Transverse colon (tissue), 4 donors: ENCODE measurements at regions not wholly inside any gene's neighbourhood (a gene's known extent, or its start where the extent isn't known, plus 50 kb on each side); places are given as distances from the start of the nearest gene placed in this dataset.

Experiments used
- DNase-seq: peaks from one replicate; pipeline ENCODE4 v3.0.0-alpha.2; 2019
- H3K27ac ChIP-seq, 4 donors: fragments of 200-600 bp; sonication (generic); 2 replicates each; pipeline ENCODE4 v1.5.1; 2016 to 2018; ENCODE audit warnings: inconsistent platforms in 4 of 4
- H3K27me3 ChIP-seq: fragments of 200-600 bp; sonication (generic); 2 replicates; pipeline ENCODE4 v1.5.1; 2017; ENCODE audit warnings: inconsistent platforms
- H3K36me3 ChIP-seq, 4 donors: fragments of 200-600 bp; sonication (generic); 2 replicates each; pipeline ENCODE4 v1.5.1; 2017 to 2019; ENCODE audit warnings: inconsistent platforms in 4 of 4
- H3K4me1 ChIP-seq, 4 donors: fragments of 200-600 bp; sonication (generic); 2 replicates each; pipeline ENCODE4 v1.5.1; 2017 to 2020; ENCODE audit warnings: inconsistent platforms in 4 of 4
- H3K4me3 ChIP-seq, 4 donors: fragments of 200-600 bp; sonication (generic); 1 replicate in 1 of 4; 2 replicates in 3 of 4; pipeline versions ENCODE4 v1.5.1 to v1.6.1; 2017 to 2019; ENCODE audit warnings: inconsistent platforms in 4 of 4
- H3K9me3 ChIP-seq, 2 donors: fragments of 200-600 bp; sonication (generic); 2 replicates each; pipeline ENCODE4 v1.5.1; 2017 to 2019; ENCODE audit warnings: inconsistent platforms in 2 of 2
- CTCF ChIP-seq, 5 experiments: fragments of 200-600 bp in 3 of 5; fragments of 450-650 bp in 2 of 5; sonication (generic) in 3 of 5; IDR thresholded peaks; 1 replicate in 2 of 5; 2 replicates in 3 of 5; pipeline ENCODE4 v1.5.1; 2016 to 2017; ENCODE audit warnings: antibody characterized with exemption in 5 of 5, inconsistent platforms in 3 of 5, mild to moderate bottlenecking in 2 of 5, moderate library complexity in 1 of 5
- EP300 ChIP-seq: sonication (generic); formaldehyde crosslinking; IDR thresholded peaks from one replicate; pipeline ENCODE4 v1.6.1; 2017; ENCODE audit warnings: antibody characterized with exemption, low read depth
- POLR2A ChIP-seq: fragments of 450-650 bp; IDR thresholded peaks from one replicate; pipeline ENCODE4 v1.6.1; 2016; ENCODE audit warnings: antibody characterized with exemption, mild to moderate bottlenecking, moderate library complexity
- POLR2AphosphoS5 ChIP-seq, 3 donors: sonication (generic); formaldehyde crosslinking; IDR thresholded peaks; one replicate each; pipeline ENCODE4 v1.6.1; 2016; ENCODE audit warnings: antibody characterized with exemption in 3 of 3
- WGBS, 2 donors: methylation state at CpG; one replicate each; pipeline ENCODE4 v1.1.5; 2018; ENCODE audit warnings: low coverage in 1 of 2; 5-methylcytosine and 5-hydroxymethylcytosine counted together
- in situ Hi-C, 4 donors: fragments of 200-750 bp; cut with MboI; loops; one replicate each; pipeline versions ENCODE4 v1.15.0 to v1.15.1; 2017; ENCODE audit warnings: low sequenced_read_pairs in 3 of 4, low pct_ligation_motif_present in 1 of 4, low pct_unique_long_range_greater_than_20kb in 1 of 4
- intact Hi-C: fragments of 100-400 bp; cut with DNase I; formaldehyde crosslinking; loops from one replicate; pipeline ENCODE4 v1.15.1; 2023; ENCODE audit warnings: low total_unique reads

DNA sequence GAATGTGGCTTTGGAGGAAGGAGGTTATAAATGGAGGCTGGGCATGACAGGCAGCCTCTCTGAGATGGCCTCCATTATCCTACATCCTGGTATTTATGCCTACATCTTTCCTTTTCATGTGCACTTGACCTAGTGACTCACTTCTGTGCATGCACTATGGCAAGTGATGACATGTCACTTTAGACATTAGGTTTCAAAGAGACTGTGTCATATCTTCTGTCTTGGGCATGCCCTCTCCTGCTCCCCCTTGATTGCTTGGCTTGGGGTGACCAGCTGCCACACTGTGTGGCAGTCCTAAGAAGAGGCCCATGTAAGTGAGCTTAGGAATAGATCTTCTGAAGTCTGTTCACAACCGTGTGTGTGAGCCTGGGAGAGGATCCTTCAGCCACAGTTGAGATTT lies 472.8 kb downstream of the FGF9 start:
- Histone ChIP-seq H3K27ac (no peak overlapping the region), H3K27me3 (no peaks in the 10 kb centered on the region), H3K9me3 (no peaks in the 10 kb centered on the region), H3K4me3 (no peak overlapping the region), H3K4me1 (no peaks in the 10 kb centered on the region), H3K36me3 (no peaks in the 10 kb centered on the region)
- no peak for DNase-seq
- intact Hi-C loops: no loop called here
- in situ Hi-C loops: no loop called here
- TF ChIP-seq POLR2AphosphoS5 (IDR thresholded peaks at IDR 0.05): no peak
- no peak for TF ChIP-seq CTCF (IDR thresholded peaks at IDR 0.05)
- no peak for TF ChIP-seq POLR2A
- no peak for TF ChIP-seq EP300
- WGBS, 2 donors: 57% methylated on average over 1 of the region's 1 CpG; no CpG with 5 or more reads in 1 of the 2 donors

DNA sequence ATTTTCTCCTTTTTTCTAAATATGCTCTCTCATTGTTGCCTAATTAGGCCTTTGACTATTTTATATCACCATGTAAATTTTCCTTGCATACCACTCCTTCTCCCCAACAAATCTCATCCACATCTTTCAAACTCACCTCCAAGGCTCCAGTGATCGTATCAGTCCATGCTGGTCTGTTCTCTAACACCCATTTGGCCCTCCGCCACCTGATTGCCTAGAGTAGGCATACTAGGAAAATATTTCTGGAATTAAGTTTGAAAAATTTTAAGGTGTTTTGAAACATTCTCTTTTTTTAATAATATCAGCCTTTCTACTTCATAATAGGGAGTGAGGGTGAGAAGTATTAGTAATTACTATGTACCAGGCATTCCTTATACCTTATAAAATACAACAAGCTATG lies 473.9 kb downstream of the FGF9 start:
- DNase-seq: no peak
- in situ Hi-C loops: no loop called here
- Histone ChIP-seq H3K4me1 (no peaks in the 10 kb centered on the region), H3K9me3 (no peaks in the 10 kb centered on the region), H3K27me3 (no peaks in the 10 kb centered on the region), H3K36me3 (no peaks in the 10 kb centered on the region), H3K27ac (no peak overlapping the region), H3K4me3 (no peak overlapping the region)
- WGBS, 2 donors: 97% methylated on average over 2 of the region's 2 CpGs; no CpG with 5 or more reads in 1 of the 2 donors
- intact Hi-C loops: no loop called here
- TF ChIP-seq EP300 (no peak), POLR2A (no peak), CTCF (IDR thresholded peaks at IDR 0.05) (no peak), POLR2AphosphoS5 (IDR thresholded peaks at IDR 0.05) (no peak)

- in situ Hi-C loops (no loop called here), intact Hi-C loops (no loop called here)
- Histone ChIP-seq H3K4me3 (no peak overlapping the region), H3K9me3 (no peaks in the 10 kb centered on the region), H3K36me3 (no peaks in the 10 kb centered on the region), H3K27ac (no peak overlapping the region), H3K27me3 (no peaks in the 10 kb centered on the region), H3K4me1 (no peaks in the 10 kb centered on the region)
- DNase-seq: no peak
- no peak for TF ChIP-seq POLR2AphosphoS5 (IDR thresholded peaks at IDR 0.05)
- TF ChIP-seq CTCF (IDR thresholded peaks at IDR 0.05): no peak
- no peak for TF ChIP-seq EP300
- TF ChIP-seq POLR2A: no peak
- WGBS, 2 donors: 89 to 96% methylated on average over 3 of the region's 3 CpGs
These were observed 477.3 kb downstream of the FGF9 start for GRCh38 chr13:22148187-22148586.

DNA sequence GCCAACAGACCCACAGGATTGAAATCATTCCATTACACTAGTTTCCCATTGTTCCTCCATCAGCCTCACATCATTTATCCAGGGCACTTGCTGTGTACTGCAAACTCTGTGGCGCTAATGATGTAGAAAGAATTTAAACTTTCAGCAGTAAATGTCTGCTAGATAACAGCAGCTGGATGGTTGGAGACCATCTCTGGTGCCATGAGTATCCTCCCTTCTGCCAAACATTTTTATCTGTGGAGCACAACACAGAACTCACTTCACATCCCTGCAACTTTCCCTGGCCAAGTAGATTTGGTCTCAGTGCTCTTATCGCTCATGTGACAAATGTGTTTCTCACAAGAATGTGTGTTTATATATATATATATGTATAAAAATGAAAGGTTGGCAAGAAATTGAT lies 481.9 kb downstream of the FGF9 start:
- Histone ChIP-seq H3K36me3 (no peaks in the 10 kb centered on the region), H3K4me1 (no peaks in the 10 kb centered on the region), H3K9me3 (no peaks in the 10 kb centered on the region), H3K27me3 (no peaks in the 10 kb centered on the region), H3K4me3 (no peak overlapping the region), H3K27ac (no peak overlapping the region)
- intact Hi-C loops (no loop called here), in situ Hi-C loops (no loop called here)
- no peak for TF ChIP-seq POLR2AphosphoS5 (IDR thresholded peaks at IDR 0.05)
- no peak for TF ChIP-seq EP300
- TF ChIP-seq CTCF (IDR thresholded peaks at IDR 0.05): no peak
- no peak for TF ChIP-seq POLR2A
- no peak for DNase-seq
- WGBS, 2 donors: 94 to 100% methylated on average over 2 of the region's 2 CpGs
